COLO668 (cell line): ENCODE measurements at regions not wholly inside any gene's neighbourhood (a gene's known extent, or its start where the extent isn't known, plus 50 kb on each side); places are given as distances from the start of the nearest gene placed in this dataset.

Source experiments
- DNase-seq: peaks from one replicate; lab custom pipeline; 2025; ENCODE audit not compliant: unreplicated experiment; lab: John Stamatoyannopoulos, UW

DNA sequence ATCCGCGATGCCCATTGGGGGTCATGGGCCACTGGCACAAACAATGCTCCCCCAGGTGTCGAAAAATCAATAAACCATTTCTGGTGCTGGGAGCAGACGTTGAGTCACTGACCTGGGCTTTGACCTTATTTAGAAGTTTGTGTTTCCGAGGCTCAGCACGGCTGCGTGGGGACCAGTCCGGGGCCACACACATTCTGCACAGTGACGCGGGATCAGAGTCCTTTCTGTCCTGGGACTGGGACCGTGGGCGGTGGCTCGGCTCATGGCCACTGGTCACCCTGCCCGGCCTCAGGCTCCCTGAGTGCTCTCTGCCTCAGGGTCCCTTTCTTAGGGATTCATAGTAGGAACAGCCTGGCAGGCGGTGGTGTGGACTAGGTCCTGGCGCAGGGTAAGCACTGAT lies 1266.0 kb downstream of the BRD1 start:
- DNase-seq = no peak

DNA sequence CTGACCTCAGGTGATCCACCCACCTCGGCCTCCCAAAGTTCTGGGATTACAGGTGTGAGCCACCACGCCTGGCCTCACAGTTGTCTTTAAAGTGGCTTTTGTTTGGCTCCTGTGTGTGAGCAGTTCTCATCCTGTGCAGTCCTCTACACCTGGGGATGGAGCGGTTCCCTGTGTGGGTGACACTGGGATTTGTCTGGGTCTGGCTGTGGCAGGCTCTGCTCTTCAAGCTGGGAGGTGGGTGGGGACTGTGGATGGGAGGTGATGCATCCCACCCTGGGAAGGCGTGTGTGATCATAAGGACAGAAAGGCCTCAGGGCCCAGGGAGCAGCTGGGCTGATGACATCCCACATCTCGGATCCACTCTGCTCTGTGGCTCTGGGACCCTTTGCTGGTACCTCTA lies 1266.8 kb downstream of the BRD1 start:
- DNase-seq = no peak

DNA sequence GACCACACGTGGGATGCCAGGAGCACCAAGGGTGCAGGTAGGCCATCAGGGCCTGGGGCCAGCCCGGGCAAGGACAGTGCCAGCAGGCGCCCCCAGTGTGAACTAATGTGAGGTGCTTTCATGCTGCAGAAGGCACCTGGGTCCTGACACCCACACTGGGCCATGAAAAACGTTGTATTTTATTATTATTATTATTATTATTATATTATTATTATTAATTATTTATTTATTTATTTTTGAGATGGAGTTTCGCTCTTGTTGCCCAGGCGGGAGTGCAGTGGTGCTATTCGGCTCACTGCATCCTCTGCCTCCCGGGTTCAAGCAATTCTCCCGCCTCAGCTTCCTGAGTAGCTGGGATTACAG lies 1267.3 kb downstream of the BRD1 start:
- DNase-seq = no peak

DNA sequence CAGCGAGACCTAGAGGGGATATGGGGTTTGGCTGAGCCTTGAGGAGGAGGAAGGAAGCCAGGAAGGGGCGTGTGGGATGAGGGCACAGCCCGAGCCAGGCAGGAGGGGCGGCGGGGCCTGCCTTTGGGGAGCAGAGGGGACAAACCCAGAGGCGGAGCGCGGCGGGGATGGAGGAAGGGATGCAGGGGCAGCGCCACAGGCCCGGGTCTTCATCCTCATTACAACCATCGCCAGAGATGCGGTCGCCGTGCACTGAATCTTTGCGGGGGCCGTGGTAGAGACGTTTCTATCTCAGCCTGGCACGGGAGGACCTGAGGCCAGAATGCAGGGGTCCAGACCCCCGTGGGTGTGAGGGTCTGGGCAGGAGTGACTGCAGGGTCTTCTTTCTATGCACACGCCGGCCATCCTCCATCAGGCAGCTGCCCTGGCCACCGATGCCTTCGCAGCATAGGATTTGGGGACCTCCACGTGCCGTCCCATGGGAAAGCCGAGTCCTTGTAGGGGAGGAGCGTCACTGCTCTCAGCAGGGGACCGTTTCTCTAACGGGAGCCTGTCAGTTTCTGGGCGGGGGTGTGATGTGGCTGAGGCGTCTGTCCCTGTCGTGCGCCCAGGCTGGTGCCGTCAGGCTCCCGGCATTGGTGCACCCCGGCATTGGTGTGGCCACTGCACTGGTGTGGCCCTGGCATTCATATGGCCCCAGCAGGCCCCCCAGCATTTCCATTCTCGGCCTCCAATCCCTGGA lies 1267.9 kb downstream of the BRD1 start:
- DNase-seq = no peak

DNA sequence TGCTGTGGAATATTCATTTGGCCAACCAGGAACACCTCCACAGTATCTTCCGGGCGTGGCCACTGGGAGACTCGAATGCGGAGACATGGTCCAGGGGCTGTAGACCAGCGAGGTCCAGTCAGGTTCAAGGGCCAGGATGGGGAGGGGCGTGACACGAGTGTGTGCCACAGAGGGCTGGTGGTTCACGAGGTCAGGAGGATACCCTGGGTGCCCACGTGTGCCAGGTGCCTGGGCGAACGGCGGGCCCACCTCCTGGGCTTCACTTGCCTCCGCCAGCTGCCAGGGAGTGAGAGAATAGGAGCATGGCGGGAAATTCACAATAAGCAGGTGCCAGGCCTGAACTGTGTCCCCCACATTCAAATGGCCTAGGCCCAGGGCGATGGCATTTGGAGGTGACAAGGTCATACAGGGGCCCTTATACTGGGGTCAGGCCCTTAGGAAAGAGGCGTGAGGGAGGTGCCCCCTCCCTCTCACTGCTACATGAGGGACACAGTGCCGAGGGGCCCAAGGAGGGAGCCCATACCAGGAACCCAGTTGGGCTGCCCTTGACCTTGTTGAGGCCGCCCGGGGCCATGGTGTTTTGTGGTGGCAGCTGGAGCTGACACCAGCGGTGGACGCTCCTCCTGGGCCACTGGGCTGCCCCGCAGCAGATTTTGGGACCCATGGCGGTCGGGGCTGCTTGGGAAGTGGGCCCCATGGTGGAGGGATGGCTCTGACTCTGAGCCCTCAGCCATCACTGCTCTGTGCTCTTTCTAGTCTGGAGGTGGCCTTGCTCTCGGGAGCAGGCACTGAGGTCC lies 1268.9 kb downstream of the BRD1 start:
- no peak for DNase-seq

DNA sequence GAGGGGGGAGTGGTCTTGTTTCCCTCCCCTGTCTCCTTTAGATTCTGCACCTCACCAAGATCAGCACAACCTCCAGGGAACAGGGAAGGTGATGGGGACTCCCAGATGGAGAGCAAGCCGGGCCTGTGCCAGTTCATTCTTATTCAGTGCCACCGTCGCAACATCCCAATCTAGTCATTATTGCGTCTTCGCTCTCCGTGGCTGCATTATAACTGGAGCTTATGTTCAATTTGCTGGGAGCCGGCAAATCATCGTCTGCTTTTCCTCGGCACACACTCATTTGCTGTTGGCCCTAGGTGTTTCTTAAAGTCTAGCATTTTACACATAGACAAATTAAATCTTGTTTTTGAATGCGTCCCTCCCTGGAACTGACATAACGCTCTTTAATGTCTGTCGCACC lies 1269.7 kb downstream of the BRD1 start:
- no peak for DNase-seq

DNA sequence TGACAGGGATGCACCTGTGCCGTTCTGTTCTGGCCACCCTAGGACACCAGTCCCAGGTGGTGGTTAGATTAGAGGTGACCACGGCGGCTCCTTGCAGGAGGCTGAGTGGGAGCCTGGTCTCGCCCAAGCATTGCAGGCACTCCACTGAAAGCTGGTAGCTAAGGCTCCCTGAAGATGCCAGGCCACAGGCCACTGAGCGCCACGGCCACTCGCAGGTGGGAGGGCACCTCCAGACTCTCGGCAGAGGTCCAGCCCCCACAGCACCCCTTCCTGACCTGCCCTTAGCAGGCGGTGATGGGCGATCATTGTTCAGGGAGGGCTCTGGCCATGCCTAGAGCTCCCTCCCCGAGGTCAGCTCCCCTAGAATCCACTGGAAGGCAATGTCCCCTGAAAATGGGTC lies 1270.2 kb downstream of the BRD1 start:
- DNase-seq = no peak

DNA sequence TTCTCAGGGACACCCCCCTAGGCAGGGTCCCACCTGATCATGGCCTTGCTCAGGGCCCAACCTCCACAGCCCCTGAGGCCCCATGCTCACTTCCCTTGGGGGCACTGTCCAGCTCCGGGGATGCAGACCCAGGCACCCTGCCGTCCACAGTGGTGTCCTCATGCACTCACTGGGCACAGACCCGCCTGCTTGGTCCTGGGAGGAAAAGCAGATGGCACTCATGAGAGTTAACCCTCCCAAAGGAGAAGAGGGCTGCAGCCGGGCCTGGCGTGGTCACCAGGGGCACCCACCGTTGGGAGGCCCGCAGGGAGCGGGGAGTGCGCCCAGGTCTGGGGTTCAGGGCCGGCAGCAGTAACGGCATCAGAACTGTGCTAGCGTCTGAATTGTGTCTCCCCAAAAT lies 1270.9 kb downstream of the BRD1 start:
- DNase-seq = no peak

DNA sequence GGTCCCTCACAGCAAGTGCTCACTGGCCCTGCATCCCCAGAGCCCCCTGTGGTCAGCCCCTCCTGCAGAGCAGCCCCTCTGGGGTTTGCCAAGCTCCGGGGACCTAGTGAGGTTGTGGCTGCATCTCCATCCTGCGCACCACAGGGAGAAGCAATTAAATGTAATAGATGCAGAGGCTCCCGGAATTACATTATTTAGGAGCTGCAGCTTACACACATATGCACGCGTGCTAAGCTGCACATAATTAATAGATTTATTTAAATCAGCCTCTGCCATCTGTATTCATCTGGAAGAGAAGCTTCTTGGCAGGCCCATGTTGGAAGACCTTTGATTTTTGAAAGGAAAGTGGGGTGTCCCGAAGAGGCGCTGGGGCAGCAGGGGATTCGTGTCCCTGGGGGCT lies 1271.5 kb downstream of the BRD1 start:
- DNase-seq = no peak

DNA sequence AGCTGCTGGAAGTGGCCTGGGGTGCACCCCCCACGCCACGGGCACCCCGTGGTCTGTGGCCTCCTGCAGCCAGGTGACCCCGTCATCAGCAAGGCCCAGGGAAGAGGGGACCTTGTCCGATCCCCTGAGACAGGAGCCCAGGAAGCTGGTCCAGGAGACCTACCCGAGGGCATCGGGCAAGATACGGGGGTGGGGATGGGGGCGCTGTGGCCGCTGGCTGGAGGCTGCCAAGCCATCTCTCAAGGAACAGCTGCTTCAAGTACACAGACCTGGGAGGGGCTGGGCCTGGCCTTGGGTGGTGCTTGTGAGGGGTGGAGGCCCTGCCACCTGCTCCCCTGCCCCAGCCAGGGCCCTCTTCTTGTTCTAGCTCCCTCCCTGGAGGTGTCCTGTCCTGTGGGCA lies 1272.1 kb downstream of the BRD1 start:
- no peak for DNase-seq

DNA sequence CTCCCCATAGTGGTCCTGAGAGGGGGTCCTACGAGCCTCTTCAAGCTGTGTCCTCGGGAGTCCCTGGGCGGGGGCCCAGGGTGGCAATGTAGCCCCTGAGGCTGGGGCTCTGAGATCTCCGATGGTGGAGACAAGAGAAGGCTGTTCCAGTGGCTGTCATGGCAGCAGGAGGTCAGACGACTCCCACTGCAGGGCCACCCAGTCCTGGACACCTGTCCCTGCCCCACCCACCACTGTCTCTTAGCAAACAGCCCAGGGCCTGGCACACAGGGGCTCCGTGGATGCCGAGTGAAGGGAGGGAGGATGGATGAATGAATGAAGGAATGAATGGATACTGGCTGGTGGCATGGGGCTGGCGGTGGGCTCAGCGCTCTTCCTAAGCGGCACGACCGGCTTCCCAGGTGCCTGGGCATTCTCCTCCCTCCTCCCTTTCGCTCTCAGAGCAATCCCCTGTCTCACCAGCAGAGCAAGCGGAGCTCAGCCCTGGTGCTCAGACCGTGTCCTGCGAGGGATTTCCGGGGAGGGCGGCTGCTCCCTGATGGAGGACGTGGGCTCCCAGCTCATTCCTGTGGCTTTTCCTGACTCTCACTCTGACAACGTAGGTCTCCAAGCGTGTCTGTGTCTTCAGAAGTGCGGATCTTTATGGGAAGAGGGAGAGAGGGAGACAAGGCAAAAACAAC lies 1272.6 kb downstream of the BRD1 start:
- peak; percentile 37 for DNase-seq

DNA sequence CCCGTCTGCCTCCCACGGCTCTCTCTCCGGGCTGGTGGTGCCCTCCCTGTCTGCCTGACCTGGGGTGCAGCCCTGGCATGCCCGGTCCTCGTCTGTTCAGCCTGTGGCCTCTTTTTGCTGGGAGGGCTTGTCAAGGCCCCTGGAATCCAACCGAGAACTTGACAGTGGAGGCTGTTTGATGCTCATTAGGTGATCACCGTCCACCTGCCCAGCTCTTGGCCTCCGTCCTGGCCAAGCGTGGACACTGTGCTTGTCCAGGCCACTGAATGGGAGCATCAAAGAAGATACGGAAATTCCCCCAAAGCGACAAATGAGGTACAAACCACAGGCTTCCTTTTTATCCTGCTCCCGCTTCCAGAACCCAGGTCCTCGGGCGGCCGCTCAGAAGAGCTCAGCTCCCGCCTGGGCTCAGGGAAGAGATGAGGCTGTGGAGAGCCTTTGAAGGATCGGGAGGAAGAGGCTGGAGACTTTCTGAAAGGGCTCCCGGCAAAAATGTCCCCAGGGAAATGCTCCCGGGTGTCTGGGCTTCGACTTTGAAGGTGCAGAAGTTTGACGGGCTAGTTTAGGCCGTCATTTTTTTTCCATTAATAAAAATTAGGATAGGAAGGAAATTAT lies 1273.9 kb downstream of the BRD1 start:
- no peak for DNase-seq

DNA sequence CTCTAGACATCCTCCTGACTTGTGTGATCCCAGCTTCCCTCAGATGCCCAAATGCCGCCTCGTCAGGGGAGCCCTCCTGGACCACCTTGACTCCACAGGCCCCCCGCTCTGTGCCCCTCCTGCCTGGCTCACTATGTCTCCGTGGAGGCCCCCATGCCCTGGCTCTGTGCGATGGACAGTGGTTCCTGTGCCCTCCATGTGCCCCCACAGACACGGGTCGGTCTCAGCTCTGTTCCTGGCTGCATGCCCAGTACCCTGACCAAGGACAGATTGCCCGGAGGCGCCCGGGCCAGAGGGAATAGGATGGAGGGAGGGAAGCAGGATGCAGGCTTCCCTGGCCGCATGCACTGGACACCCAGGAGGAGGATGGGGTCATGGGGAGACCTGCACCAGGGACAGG lies 1274.6 kb downstream of the BRD1 start:
- DNase-seq = no peak

DNA sequence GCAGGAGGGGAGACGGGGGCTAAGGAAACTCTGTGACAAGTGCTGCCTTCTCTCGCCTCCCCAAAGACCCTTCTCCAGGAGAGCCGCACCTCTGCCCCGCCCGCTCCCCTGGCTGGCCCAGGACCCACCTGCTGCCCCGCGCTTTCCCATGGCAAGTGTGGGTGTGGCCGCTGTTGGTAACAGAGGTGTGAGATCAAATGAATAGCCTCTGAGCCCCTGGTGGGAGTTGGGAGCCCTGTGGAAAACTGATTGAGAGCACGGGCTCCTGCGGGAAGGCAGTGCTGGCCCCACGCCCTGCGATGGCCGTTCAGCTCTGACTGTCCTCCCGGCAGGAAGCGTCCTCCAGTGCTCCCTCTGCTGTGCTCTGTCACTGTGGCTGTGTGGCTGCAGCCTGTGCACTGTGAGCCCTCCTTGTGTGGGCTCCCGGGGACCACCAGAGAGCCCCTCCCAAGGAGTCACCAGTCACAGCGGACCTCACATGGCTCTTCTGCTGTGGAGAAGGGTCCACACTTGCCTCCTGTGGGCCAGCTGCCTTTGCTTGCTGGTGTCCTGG lies 1275.9 kb downstream of the BRD1 start:
- no peak for DNase-seq

DNA sequence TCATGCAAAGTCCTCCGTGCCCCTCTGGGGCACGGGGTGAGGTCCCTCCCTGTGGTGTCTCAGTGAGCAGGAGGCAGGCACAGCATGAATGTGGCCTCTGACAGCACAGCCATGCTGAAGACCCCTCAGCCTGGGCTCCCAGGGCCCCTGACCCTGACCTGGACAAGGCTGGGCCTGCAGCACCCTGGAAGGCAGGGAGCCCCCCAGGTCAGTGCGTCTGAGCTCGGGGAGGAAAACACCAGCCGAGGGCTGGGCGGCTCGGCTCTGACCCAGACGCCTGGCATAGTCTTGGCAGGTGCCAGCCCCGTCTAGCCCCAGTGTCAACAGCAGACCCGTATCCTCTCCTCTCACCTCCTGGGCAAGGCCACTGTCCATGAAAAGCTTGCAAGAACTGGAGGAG lies 1276.6 kb downstream of the BRD1 start:
- DNase-seq = no peak

DNA sequence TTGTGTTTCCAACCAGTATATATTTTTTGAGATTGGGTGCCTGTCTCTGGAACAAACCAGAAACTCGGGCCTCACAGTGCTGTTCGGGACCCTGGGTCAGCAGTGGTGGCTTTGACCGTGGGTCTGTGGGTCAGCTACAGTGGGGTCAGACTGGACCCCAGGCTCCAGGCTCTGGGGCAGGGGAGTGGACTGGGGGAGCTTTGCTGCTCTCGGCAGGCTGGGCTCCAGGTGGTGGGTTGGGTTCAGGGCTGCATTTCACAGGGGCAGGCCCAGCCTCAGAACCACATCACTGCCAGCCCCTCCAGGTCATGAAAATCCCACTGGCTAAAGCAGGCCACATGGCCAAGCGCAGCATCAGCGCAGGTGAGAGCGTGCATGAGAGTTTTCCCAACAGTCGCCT lies 1279.3 kb downstream of the BRD1 start:
- DNase-seq = no peak

DNA sequence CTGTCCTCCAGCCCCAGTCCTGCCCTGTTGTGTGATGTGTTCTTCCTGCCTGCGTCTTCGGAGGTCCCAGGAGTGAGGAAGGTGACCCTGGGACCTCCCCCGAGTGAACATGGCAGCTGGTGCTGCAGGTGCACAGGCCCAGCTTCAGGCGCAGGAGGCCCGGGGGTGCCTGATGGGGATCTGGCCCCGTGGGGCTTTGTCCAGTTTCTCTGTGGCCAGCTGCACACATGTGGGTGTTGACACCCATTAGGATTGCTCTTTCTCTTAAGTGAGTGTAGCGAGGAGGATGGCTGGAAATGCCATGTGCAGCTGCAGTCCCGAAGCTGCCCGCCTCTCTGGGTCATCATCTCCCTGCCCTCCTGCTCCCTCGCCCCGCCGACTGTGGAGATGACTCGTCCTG lies 1279.7 kb downstream of the BRD1 start:
- DNase-seq = no peak

DNA sequence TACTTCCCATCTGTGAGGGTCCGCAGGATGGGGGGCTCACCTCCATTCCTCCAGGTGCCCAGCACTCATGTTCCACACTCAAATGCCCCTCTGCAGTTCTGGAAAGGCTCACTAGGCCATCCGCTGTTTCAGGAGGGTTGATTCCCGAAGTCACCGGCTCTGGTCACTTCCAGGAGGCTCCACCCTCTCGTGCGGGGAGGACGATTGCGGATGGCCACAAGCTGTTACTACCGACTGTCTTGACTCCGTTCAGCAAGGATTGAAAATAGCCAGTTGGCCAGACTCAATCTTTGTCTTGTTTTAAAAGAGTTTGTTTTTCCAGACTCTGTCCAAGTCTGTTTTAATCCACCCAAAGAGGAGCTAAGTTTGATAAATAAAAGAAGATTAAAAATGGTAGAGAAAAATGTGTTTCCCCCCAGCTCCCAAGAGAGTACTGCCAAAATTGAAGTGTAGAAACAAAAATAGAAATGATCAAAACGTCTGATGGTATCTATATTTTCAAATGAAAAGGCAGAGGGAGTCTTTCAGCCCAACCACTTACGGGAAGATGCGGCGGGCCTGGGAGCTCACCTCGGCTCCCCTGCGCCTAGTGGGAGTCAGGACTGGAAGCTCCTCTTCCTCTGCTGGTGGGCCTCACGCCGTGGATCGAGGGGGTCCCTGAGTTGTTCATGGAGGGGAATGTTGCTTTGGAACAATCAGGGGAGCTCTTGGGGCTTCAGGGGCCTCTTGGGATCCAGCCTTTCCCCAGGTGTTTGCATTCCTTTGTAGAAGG lies 1280.8 kb downstream of the BRD1 start:
- no peak for DNase-seq

DNA sequence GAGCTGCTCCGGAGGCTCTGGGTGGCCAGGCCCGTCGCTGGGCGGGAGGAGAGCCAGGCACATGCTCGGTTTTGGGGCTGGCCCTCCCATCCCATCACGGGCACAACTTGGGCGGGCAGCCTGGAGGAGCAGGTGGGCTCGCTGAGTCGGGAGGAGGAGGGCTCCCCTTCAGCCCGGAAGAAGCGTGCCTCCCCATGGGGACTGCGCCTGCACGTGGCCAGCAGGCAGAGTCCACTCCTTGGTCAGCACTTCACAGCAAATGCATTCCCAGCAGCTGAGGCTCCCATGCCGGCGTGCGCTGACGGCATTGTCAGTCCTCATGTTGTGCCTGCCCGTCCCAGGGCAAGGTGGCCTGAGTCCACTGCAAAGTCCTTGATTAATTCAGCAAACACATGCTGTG lies 1281.7 kb downstream of the BRD1 start:
- DNase-seq = no peak

DNA sequence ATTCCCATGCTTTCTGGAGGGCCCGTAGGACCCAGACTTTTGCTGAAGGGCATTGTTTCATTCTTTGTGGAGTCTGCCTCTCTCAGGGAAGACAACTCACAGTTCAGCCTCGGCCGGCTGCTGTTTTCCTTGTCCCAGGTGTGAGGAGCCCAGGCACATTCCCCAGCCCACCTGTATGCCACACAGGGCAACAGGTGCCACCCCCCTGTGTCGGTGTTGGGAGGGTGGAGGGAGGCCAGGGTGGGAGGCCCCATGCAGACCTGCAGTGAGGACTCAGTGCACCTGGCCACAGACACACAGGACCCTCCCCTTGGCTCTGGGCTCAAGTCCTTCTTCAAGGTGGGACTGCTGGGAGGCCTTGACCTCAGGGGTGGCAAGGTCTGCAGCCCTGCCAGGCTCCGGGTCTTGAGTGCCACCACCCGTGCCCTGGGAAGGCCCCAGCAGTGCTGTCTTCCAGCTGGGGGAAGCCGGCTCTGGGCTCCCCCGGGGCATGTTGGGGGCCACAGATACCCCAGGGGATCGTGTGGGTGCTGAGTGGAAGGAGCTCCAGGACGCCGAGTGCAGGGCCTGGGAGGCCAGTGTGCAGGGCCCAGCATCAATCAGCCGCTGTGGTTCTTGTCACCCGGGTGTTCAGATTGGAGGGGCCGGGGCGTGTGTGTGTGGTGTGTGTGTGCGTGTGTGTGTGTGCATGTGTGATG lies 1286.1 kb downstream of the BRD1 start:
- DNase-seq = no peak
